ENCODE measurements at regions not wholly inside any gene's neighbourhood (a gene's known extent, or its start where the extent isn't known, plus 50 kb on each side); places are given as distances from the start of the nearest gene placed in this dataset.
"Not testable (repeated sequence)": the region's sequence is repeated elsewhere in the genome, so short reads cannot be mapped to it uniquely, and the experiment has no call there.

DNA sequence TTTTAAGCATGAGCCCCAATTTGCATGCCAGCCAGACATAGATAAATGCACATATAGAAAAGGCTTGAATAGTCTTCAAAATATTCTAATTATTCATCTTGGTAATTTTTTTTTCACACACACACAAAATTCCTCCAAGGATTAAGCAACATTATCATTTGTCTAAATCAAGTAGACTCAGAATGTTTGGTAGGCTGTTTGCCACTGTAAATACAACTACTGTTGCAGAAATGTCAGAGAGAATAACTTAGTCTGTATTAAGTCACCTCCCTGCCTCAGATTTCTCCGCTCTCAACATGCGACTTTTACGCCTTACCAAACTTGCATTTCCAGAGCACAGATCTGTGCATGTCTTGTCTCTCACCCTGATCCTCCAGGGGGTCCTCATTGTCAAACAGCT is 265.6 kb upstream of the C9orf72 start:
- no peak overlapping the region for H3K4ac ChIP-seq (ENCODE audit: low read depth, low read length)
- WGBS (ENCODE audit: extremely low coverage, insufficient read length, low lambda C conversion rate): no CpG with 5 or more reads among the region's 3 CpGs
- no peaks in the 10 kb centered on the region for H3K9me3 ChIP-seq (ENCODE audit: control insufficient read depth, low read depth, low read length)
- H3T11ph ChIP-seq (ENCODE audit: low read length): no peak overlapping the region
- DNase-seq: no peak
- H3K9ac ChIP-seq (ENCODE audit: extremely low read depth, insufficient read length, low read length): no peak overlapping the region
- TF ChIP-seq, protein P1, sequence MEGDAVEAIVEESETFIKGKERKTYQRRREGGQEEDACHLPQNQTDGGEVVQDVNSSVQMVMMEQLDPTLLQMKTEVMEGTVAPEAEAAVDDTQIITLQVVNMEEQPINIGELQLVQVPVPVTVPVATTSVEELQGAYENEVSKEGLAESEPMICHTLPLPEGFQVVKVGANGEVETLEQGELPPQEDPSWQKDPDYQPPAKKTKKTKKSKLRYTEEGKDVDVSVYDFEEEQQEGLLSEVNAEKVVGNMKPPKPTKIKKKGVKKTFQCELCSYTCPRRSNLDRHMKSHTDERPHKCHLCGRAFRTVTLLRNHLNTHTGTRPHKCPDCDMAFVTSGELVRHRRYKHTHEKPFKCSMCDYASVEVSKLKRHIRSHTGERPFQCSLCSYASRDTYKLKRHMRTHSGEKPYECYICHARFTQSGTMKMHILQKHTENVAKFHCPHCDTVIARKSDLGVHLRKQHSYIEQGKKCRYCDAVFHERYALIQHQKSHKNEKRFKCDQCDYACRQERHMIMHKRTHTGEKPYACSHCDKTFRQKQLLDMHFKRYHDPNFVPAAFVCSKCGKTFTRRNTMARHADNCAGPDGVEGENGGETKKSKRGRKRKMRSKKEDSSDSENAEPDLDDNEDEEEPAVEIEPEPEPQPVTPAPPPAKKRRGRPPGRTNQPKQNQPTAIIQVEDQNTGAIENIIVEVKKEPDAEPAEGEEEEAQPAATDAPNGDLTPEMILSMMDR (conservative IDR thresholded peaks at IDR 0.05): no peak
- H3K4me1 ChIP-seq (ENCODE audit: insufficient read depth, low read length): no peaks in the 10 kb centered on the region
- H3K4me3 Mint-ChIP-seq: no peak overlapping the region
- H3K23ac ChIP-seq (ENCODE audit: insufficient read length, low read depth, low read length): no peak overlapping the region
- no peaks in the 10 kb centered on the region for H3K79me1 ChIP-seq (ENCODE audit: insufficient read depth, low read depth, low read length, poor library complexity, severe bottlenecking)
- no peak overlapping the region for H2BK120ac ChIP-seq (ENCODE audit: low read depth, low read length, poor library complexity, severe bottlenecking)
- peaks cover 4 to 6% of the 10 kb centered on the region in 2 experiments; a peak in 3 of 4 replicates for H3K4me1 Mint-ChIP-seq
- no peak overlapping the region for H2BK5ac ChIP-seq (ENCODE audit: insufficient read length, low read length)
- H4K8ac ChIP-seq (replicated peaks; ENCODE audit: insufficient read length, low read depth, low read length): no peak overlapping the region
- H3K56ac ChIP-seq (ENCODE audit: insufficient read length, low read depth, low read length): no peak overlapping the region
- H3K27me3 ChIP-seq (ENCODE audit: insufficient read depth, low read length): no peaks in the 10 kb centered on the region
- H2BK20ac ChIP-seq (ENCODE audit: low read depth, low read length, poor library complexity, severe bottlenecking): no peak overlapping the region
- no peak overlapping the region for H2BK12ac ChIP-seq (ENCODE audit: insufficient read length, low read depth, low read length)
- H3K36me3 Mint-ChIP-seq (ENCODE audit: insufficient read depth in 1 of 3, low read depth in 3 of 3): no peaks in the 10 kb centered on the region
- no peak overlapping the region for H4K5ac ChIP-seq (ENCODE audit: insufficient read length, low read depth, low read length)
- H2BK15ac ChIP-seq (ENCODE audit: low read depth, low read length): no peak overlapping the region
- H3K18ac ChIP-seq (ENCODE audit: insufficient read length, low read depth, low read length): no peak overlapping the region
- no peaks in the 10 kb centered on the region for H3K23me2 ChIP-seq (ENCODE audit: insufficient read length, low read depth, low read length, poor library complexity, severe bottlenecking)
- no peaks in the 10 kb centered on the region; the same call in 1 of the 2 replicates for H3K27me3 Mint-ChIP-seq (ENCODE audit: low read depth)
- no peak overlapping the region for H3K14ac ChIP-seq (ENCODE audit: insufficient read depth, low read length)
- H3K4me2 ChIP-seq (ENCODE audit: insufficient read depth, insufficient read length, low read length): no peak overlapping the region
- no peak overlapping the region for H3K27ac Mint-ChIP-seq
- no peak overlapping the region for H4K91ac ChIP-seq (ENCODE audit: insufficient read length, low read depth, low read length)
- H2AFZ ChIP-seq (ENCODE audit: low read length): no peak overlapping the region
- no peaks in the 10 kb centered on the region for H3K9me3 Mint-ChIP-seq
- H3K27ac ChIP-seq (ENCODE audit: insufficient read length, low read depth, low read length): no peak overlapping the region
- H2AK5ac ChIP-seq (ENCODE audit: insufficient read length, low read length): no peak overlapping the region
- no peaks in the 10 kb centered on the region for H3K79me2 ChIP-seq (ENCODE audit: insufficient read depth, low read length)
- no peaks in the 10 kb centered on the region for H4K20me1 ChIP-seq (ENCODE audit: control insufficient read depth, insufficient read depth, insufficient read length)

DNA sequence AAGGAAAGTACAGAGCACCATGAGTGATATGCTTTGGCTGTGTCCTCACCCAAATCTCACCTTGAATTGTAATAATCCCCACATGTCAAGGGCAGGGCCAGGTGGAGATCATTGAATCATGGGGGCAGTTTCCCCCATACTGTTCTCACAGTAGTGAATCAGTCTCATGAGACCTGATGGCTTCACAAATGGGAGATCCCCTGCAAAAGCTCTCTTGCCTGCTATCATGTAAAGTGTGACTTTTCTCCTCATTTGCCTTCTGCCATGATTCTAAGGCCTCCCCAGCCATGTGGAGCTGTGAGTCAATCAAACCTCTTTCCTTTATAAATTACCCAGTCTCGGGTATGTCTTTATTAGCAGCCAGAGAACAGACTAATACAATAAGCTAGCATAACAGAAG is 266.5 kb upstream of the C9orf72 start:
- not testable (repeated sequence) for H3K9me3 ChIP-seq (ENCODE audit: control insufficient read depth, low read depth, low read length); H3K79me2 ChIP-seq (ENCODE audit: insufficient read depth, low read length); H3K79me1 ChIP-seq (ENCODE audit: insufficient read depth, low read depth, low read length, poor library complexity, severe bottlenecking); H3T11ph ChIP-seq (ENCODE audit: low read length); H2BK5ac ChIP-seq (ENCODE audit: insufficient read length, low read length); H3K23ac ChIP-seq (ENCODE audit: insufficient read length, low read depth, low read length); H3K56ac ChIP-seq (ENCODE audit: insufficient read length, low read depth, low read length); H3K9ac ChIP-seq (ENCODE audit: extremely low read depth, insufficient read length, low read length); H3K4me2 ChIP-seq (ENCODE audit: insufficient read depth, insufficient read length, low read length); H3K4ac ChIP-seq (ENCODE audit: low read depth, low read length); H4K91ac ChIP-seq (ENCODE audit: insufficient read length, low read depth, low read length); H3K27ac Mint-ChIP-seq; H3K23me2 ChIP-seq (ENCODE audit: insufficient read length, low read depth, low read length, poor library complexity, severe bottlenecking); H3K9me3 Mint-ChIP-seq; H4K5ac ChIP-seq (ENCODE audit: insufficient read length, low read depth, low read length); H3K4me1 ChIP-seq (ENCODE audit: insufficient read depth, low read length); H2AFZ ChIP-seq (ENCODE audit: low read length); H2AK5ac ChIP-seq (ENCODE audit: insufficient read length, low read length); H2BK15ac ChIP-seq (ENCODE audit: low read depth, low read length); H4K8ac ChIP-seq (replicated peaks; ENCODE audit: insufficient read length, low read depth, low read length); H3K36me3 Mint-ChIP-seq (ENCODE audit: insufficient read depth in 1 of 3, low read depth in 3 of 3); H4K20me1 ChIP-seq (ENCODE audit: control insufficient read depth, insufficient read depth, insufficient read length); H3K27me3 Mint-ChIP-seq (ENCODE audit: low read depth); H3K18ac ChIP-seq (ENCODE audit: insufficient read length, low read depth, low read length); H3K14ac ChIP-seq (ENCODE audit: insufficient read depth, low read length); H3K27ac ChIP-seq (ENCODE audit: insufficient read length, low read depth, low read length); H3K27me3 ChIP-seq (ENCODE audit: insufficient read depth, low read length); H2BK20ac ChIP-seq (ENCODE audit: low read depth, low read length, poor library complexity, severe bottlenecking); H3K4me3 Mint-ChIP-seq; DNase-seq; H2BK12ac ChIP-seq (ENCODE audit: insufficient read length, low read depth, low read length); H2BK120ac ChIP-seq (ENCODE audit: low read depth, low read length, poor library complexity, severe bottlenecking); H3K4me1 Mint-ChIP-seq
- no CpG with 5 or more reads among the region's 1 CpG for WGBS (ENCODE audit: extremely low coverage, insufficient read length, low lambda C conversion rate)

All from H9 (cell line).